Fibroblast of mammary gland (primary cell): ENCODE measurements at regions not wholly inside any gene's neighbourhood (a gene's known extent, or its start where the extent isn't known, plus 50 kb on each side); places are given as distances from the start of the nearest gene placed in this dataset.

Experiments used
- DNase-seq: peaks from one replicate; pipeline ENCODE4 v3.0.0-alpha.2; 2010; ENCODE audit warnings: low read depth
- H3K4me3 ChIP-seq: 2 replicates; pipeline ENCODE4 v1.5.1; 2011; ENCODE audit warnings: low read depth, mild to moderate bottlenecking, low read length, moderate library complexity; ENCODE audit not compliant: control insufficient read depth
- CTCF ChIP-seq: conservative IDR thresholded peaks from 2 replicates; pipeline ENCODE4 v1.5.1; 2011; ENCODE audit warnings: low read depth, low read length, inconsistent platforms; ENCODE audit not compliant: control insufficient read depth, insufficient read depth

DNA sequence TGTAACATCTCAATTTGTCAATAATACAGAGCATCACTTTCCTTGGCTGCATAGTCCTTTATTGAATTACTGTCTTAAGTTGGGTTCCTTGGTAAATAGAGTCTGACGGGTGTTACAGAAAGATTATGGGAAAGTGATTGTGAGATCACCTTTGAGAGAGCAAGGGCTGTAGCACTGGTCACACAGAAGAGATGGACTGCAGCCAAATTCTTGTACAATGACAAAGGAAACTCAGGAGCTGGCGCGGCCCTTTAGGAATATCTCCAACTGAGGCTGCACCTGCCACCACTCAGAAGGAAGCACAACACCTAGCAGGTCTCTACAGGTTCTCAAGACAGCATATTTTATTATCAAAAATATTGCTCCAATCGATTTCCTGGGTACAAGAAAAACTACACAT is 350.0 kb upstream of the ISL1 start:
- TF ChIP-seq CTCF = no peak
- no peak overlapping the region for H3K4me3 ChIP-seq
- no peak for DNase-seq

DNA sequence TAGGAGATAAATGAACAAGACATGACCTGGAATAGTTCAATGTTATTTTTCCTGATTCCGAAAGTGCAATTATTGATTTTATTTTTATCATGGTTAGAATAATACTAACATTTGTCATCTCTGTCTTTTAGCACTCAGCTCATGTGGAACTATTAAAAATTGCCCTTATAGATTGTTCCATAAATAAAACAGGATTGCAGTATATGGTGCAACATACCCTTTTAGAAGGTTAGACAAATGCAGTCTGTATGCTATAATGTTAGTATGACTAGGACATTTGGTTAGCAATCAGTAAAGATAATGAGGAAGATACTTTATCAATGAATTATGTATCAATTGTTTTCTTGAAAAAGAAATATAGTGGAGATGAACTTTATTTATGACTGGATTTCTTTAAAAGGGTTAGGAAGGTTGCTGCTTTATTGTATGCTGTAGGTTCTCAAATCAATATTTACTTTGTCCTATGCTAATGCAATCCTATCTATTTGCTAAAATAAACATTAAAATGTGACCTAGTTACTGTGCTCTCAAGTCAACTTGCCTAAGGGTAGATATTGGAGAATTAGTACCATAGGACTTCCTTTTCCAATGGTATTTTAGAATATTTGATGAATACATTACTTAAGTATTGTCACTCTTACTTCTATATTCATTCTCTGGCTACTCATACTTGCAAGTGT is 348.9 kb upstream of the ISL1 start:
- no peak overlapping the region for H3K4me3 ChIP-seq
- DNase-seq = no peak
- TF ChIP-seq CTCF = no peak

- no peak overlapping the region for H3K4me3 ChIP-seq
- no peak for DNase-seq
- no peak for TF ChIP-seq CTCF
Measured at GRCh38 chr5:51039424-51040329, 343.6 kb upstream of the ISL1 start.

- H3K4me3 ChIP-seq = no peak overlapping the region
- no peak for DNase-seq
- no peak for TF ChIP-seq CTCF
Measured at GRCh38 chr5:51043745-51044144, 339.5 kb upstream of the ISL1 start.

DNA sequence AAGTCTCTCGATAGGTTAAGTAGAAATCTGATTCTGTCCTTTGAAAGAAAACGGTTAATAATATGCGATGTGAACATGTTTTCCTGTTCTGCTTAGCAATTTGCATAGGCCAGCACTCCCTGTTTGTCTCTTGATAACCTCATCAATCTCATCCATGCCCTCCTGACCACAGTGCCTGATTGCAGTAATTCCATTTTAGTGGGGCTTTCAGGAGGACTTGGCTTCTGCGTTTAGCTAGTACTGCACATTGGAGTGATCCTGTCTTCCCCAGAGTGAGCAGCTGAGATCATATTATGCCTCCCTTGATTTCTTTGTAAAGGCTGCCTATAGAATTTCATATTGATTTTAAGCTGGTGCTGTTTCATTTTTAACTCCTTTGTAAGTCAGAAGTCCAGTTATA is 335.9 kb upstream of the ISL1 start:
- DNase-seq = no peak
- TF ChIP-seq CTCF = no peak
- no peak overlapping the region for H3K4me3 ChIP-seq

DNA sequence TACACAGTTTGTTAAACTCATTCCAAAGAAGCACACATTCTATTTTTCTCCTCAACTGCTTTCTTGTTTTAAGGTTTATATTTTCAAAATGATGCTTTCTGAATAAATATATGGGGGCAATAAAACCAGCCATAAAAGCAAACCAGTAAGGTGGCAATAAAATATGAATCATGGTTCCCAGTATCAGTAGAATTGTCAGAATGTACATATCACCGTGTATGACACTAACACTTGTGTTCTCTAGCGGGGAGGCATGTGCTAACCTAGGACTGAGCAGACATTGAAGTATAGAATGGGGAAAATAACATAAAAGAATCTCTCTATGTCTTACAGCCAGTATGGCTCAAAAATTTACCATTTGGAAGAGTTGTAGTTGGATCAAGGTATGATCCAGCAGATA is 329.9 kb upstream of the ISL1 start:
- DNase-seq = no peak
- TF ChIP-seq CTCF = no peak
- H3K4me3 ChIP-seq = no peak overlapping the region
